ENCODE measurements at regions not wholly inside any gene's neighbourhood (a gene's known extent, or its start where the extent isn't known, plus 50 kb on each side); places are given as distances from the start of the nearest gene placed in this dataset.

DNA sequence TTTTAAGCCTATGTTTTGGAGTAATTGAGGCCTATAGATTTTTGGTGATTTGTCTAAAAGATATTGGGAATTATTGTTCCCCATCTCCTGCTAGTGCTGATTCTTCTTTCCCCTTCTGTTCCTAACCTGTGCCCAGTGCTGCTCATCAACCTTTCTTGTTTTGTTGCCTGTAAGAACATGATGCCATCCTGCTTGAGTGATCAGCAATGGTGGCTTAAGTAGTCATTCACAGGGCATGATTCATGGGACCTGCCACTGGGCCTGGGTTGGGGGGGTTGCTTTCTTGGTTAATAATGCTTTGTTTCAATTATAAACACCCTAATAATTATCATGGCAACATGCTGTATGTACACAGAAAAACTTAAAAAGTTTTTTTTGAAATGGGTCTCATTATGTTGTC, 562.9 kb upstream of the SETBP1 start:
- no peak overlapping the region for H3K9ac ChIP-seq
- no peaks in the 10 kb centered on the region for H3K36me3 ChIP-seq (ENCODE audit: control insufficient read depth, insufficient read depth, low read length)
- H2AFZ ChIP-seq = no peak overlapping the region
- H3K27ac ChIP-seq = no peak overlapping the region
- H3K4me1 ChIP-seq = no peaks in the 10 kb centered on the region
- H3K79me2 ChIP-seq = no peaks in the 10 kb centered on the region
- H3K4me3 ChIP-seq (ENCODE audit: low read depth, low read length) = no peak overlapping the region
- H3K9me3 ChIP-seq (ENCODE audit: control insufficient read depth, low read length) = no peaks in the 10 kb centered on the region
- no peaks in the 10 kb centered on the region for H3K27me3 ChIP-seq (ENCODE audit: control insufficient read depth, insufficient read depth, low read length)
- no peak overlapping the region for H3K4me2 ChIP-seq (ENCODE audit: low read length)
- TF ChIP-seq, protein P1, sequence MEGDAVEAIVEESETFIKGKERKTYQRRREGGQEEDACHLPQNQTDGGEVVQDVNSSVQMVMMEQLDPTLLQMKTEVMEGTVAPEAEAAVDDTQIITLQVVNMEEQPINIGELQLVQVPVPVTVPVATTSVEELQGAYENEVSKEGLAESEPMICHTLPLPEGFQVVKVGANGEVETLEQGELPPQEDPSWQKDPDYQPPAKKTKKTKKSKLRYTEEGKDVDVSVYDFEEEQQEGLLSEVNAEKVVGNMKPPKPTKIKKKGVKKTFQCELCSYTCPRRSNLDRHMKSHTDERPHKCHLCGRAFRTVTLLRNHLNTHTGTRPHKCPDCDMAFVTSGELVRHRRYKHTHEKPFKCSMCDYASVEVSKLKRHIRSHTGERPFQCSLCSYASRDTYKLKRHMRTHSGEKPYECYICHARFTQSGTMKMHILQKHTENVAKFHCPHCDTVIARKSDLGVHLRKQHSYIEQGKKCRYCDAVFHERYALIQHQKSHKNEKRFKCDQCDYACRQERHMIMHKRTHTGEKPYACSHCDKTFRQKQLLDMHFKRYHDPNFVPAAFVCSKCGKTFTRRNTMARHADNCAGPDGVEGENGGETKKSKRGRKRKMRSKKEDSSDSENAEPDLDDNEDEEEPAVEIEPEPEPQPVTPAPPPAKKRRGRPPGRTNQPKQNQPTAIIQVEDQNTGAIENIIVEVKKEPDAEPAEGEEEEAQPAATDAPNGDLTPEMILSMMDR (IDR thresholded peaks at IDR 0.05) = no peak

DNA sequence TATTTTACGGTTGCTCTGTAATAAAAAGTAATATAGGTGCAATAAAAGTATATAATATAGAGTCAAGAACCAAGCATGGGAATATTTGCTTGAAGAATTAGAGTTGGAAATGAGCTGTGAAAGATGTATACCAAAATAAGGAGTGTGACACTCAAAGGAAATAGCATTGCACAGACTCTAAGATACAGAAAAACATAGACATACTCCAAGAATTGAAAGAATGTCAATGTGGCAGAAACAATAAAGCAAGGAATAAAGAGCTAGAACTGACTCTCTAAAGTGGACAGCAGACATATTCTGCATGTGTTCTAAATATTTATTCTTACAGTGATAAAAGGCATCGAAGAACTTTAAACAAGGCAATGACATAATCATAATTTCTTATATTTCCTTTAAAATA, 561.1 kb upstream of the SETBP1 start:
- Histone ChIP-seq H3K4me3 (ENCODE audit: low read depth, low read length) (no peak overlapping the region), H2AFZ (no peak overlapping the region), H3K4me2 (ENCODE audit: low read length) (no peak overlapping the region), H3K27ac (no peak overlapping the region), H3K79me2 (no peaks in the 10 kb centered on the region), H3K27me3 (ENCODE audit: control insufficient read depth, insufficient read depth, low read length) (no peaks in the 10 kb centered on the region), H3K4me1 (no peaks in the 10 kb centered on the region), H3K9ac (no peak overlapping the region), H3K9me3 (ENCODE audit: control insufficient read depth, low read length) (no peaks in the 10 kb centered on the region), H3K36me3 (ENCODE audit: control insufficient read depth, insufficient read depth, low read length) (no peaks in the 10 kb centered on the region)
- TF ChIP-seq, protein P1 (IDR thresholded peaks at IDR 0.05) = no peak

DNA sequence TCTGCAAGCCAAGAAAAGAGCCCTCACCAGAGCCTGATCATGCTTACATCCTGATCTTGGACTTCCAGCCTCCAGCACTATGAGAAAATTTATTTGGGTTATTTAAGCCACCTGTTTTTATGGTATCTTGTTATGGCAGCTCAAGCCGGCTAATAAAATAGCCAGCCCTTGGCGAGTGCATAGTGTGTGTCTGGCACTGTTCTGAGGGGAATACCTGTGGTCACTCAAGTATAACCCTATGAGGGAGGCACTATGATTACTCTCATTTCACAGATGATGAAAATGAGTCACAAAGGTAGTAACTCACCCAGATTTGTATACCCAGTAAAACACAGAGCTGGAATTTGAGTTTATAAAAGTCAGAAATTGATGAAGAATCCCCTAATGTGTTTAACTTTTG, 556.9 kb upstream of the SETBP1 start:
- no peaks in the 10 kb centered on the region for H3K9me3 ChIP-seq (ENCODE audit: control insufficient read depth, low read length)
- H3K4me1 ChIP-seq = no peaks in the 10 kb centered on the region
- no peak overlapping the region for H3K4me2 ChIP-seq (ENCODE audit: low read length)
- TF ChIP-seq, protein P1 (IDR thresholded peaks at IDR 0.05) = no peak
- H3K27ac ChIP-seq = no peak overlapping the region
- H3K36me3 ChIP-seq (ENCODE audit: control insufficient read depth, insufficient read depth, low read length) = no peaks in the 10 kb centered on the region
- no peaks in the 10 kb centered on the region for H3K27me3 ChIP-seq (ENCODE audit: control insufficient read depth, insufficient read depth, low read length)
- no peaks in the 10 kb centered on the region for H3K79me2 ChIP-seq
- no peak overlapping the region for H3K4me3 ChIP-seq (ENCODE audit: low read depth, low read length)
- no peak overlapping the region for H3K9ac ChIP-seq
- H2AFZ ChIP-seq = no peak overlapping the region

DNA sequence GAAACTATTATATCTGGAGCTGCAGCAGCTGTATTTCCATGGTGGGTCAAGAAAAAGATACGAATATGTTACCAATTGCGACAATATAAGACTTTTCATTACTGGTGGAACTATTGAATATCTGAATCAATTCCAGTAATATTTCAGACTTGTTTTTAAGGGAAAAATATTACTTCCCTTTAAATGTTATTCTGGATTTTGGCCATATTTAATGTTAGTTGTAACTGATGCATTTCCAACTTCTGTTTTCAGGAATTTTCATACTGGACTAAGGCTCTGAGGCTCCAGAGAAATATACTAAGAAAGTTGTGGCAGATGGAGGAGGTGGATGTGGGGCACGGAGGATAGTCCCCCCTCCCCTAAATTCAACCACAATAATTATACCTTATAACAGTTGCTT, 555.2 kb upstream of the SETBP1 start:
- no peaks in the 10 kb centered on the region for H3K79me2 ChIP-seq
- H3K4me3 ChIP-seq (ENCODE audit: low read depth, low read length) = no peak overlapping the region
- H3K27ac ChIP-seq = no peak overlapping the region
- TF ChIP-seq, protein P1 (IDR thresholded peaks at IDR 0.05) = no peak
- no peak overlapping the region for H2AFZ ChIP-seq
- H3K4me2 ChIP-seq (ENCODE audit: low read length) = no peak overlapping the region
- H3K36me3 ChIP-seq (ENCODE audit: control insufficient read depth, insufficient read depth, low read length) = no peaks in the 10 kb centered on the region
- no peaks in the 10 kb centered on the region for H3K9me3 ChIP-seq (ENCODE audit: control insufficient read depth, low read length)
- H3K27me3 ChIP-seq (ENCODE audit: control insufficient read depth, insufficient read depth, low read length) = no peaks in the 10 kb centered on the region
- no peak overlapping the region for H3K9ac ChIP-seq
- no peaks in the 10 kb centered on the region for H3K4me1 ChIP-seq

DNA sequence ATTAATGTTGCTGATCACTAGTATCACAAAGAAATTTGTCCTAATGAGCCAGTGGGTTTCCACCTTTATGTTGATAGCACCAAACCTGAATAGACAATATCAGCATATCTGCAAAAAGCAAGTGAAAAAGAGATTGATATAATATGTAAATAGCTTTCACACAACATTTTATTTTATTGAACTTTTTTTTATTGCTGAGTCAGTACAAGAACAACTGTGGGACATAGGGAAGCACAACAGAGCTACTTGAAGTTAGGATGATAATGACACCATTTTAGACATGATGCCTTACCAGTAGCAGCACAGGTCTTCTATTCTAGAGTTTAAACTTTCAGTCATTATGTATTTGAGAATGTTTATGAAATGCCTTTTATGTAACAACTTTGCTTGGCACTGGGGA, 554.1 kb upstream of the SETBP1 start:
- Histone ChIP-seq H3K27me3 (ENCODE audit: control insufficient read depth, insufficient read depth, low read length) (no peaks in the 10 kb centered on the region), H3K9ac (no peak overlapping the region), H3K27ac (no peak overlapping the region), H2AFZ (no peak overlapping the region), H3K4me3 (ENCODE audit: low read depth, low read length) (no peak overlapping the region), H3K36me3 (ENCODE audit: control insufficient read depth, insufficient read depth, low read length) (no peaks in the 10 kb centered on the region), H3K9me3 (ENCODE audit: control insufficient read depth, low read length) (no peaks in the 10 kb centered on the region), H3K4me2 (ENCODE audit: low read length) (no peak overlapping the region), H3K4me1 (no peaks in the 10 kb centered on the region), H3K79me2 (no peaks in the 10 kb centered on the region)
- TF ChIP-seq, protein P1 (IDR thresholded peaks at IDR 0.05) = no peak
